ENCODE measurements at regions not wholly inside any gene's neighbourhood (a gene's known extent, or its start where the extent isn't known, plus 50 kb on each side); places are given as distances from the start of the nearest gene placed in this dataset.
"Not testable (repeated sequence)": the region's sequence is repeated elsewhere in the genome, so short reads cannot be mapped to it uniquely, and the experiment has no call there.

DNA sequence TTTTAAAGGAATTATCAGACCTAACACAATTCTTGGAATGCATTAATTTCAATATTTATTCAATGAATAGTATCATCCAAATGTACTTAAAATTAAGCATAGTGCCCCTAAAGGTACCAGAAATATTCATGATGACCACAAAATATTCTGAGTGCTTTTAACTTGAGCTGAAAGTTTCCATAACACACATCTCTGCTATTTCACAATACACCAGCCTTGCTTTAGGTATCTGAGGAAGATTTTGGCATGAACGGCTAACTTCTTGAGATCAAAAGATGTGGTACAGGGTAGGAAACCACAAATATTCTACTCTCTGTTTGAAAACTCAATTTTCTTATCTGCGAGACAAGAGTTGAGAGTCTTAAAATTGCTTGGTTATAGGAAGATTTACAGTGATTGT, 538.3 kb upstream of the PCDH7 start:
- TF ChIP-seq ELF4 (IDR thresholded peaks at IDR 0.05) (no peak), HDGF (IDR thresholded peaks at IDR 0.05; ENCODE audit: borderline replicate concordance) (no peak), BHLHE40 (IDR thresholded peaks at IDR 0.05; ENCODE audit: borderline replicate concordance) (no peak), TARDBP (IDR thresholded peaks at IDR 0.05) (no peak), LEF1 (IDR thresholded peaks at IDR 0.05; ENCODE audit: borderline replicate concordance) (no peak), L3MBTL2 (conservative IDR thresholded peaks at IDR 0.05) (no peak), CTBP1 (IDR thresholded peaks at IDR 0.05; ENCODE audit: borderline replicate concordance) (no peak), NFRKB (IDR thresholded peaks at IDR 0.05) (no peak), FOXA1 (IDR thresholded peaks at IDR 0.05) (no peak), FOXK2 (IDR thresholded peaks at IDR 0.05) (no peak), ZNF384 (IDR thresholded peaks at IDR 0.05) (no peak), ARNT (IDR thresholded peaks at IDR 0.05) (no peak), SP1 (IDR thresholded peaks at IDR 0.05) (no peak), SUZ12 (IDR thresholded peaks at IDR 0.05) (no peak)
- TF ChIP-seq, protein P1, sequence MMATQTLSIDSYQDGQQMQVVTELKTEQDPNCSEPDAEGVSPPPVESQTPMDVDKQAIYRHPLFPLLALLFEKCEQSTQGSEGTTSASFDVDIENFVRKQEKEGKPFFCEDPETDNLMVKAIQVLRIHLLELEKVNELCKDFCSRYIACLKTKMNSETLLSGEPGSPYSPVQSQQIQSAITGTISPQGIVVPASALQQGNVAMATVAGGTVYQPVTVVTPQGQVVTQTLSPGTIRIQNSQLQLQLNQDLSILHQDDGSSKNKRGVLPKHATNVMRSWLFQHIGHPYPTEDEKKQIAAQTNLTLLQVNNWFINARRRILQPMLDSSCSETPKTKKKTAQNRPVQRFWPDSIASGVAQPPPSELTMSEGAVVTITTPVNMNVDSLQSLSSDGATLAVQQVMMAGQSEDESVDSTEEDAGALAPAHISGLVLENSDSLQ (IDR thresholded peaks at IDR 0.05): no peak
- no peak for DNase-seq (ENCODE audit: extremely low spot score)
- POLR2A ChIA-PET: no interaction called here
- CTCF ChIA-PET: no interaction called here

GRCh38 chr4:30182786-30183185, 537.4 kb upstream of the PCDH7 start:
- DNase-seq (ENCODE audit: extremely low spot score): no peak
- CTCF ChIA-PET: no interaction called here
- POLR2A ChIA-PET: no interaction called here
- TF ChIP-seq FOXA1 (IDR thresholded peaks at IDR 0.05) (no peak), SUZ12 (IDR thresholded peaks at IDR 0.05) (no peak), SP1 (IDR thresholded peaks at IDR 0.05) (no peak), L3MBTL2 (conservative IDR thresholded peaks at IDR 0.05) (no peak), FOXM1 (IDR thresholded peaks at IDR 0.05; ENCODE audit: borderline replicate concordance) (no peak), ARNT (IDR thresholded peaks at IDR 0.05) (no peak), ZNF384 (IDR thresholded peaks at IDR 0.05) (no peak), HDGF (IDR thresholded peaks at IDR 0.05; ENCODE audit: borderline replicate concordance) (no peak), NFRKB (IDR thresholded peaks at IDR 0.05) (no peak), CTBP1 (IDR thresholded peaks at IDR 0.05; ENCODE audit: borderline replicate concordance) (no peak), BHLHE40 (IDR thresholded peaks at IDR 0.05; ENCODE audit: borderline replicate concordance) (no peak), ELF4 (IDR thresholded peaks at IDR 0.05) (no peak), LEF1 (IDR thresholded peaks at IDR 0.05; ENCODE audit: borderline replicate concordance) (no peak), TARDBP (IDR thresholded peaks at IDR 0.05) (no peak), FOXK2 (IDR thresholded peaks at IDR 0.05) (no peak)
- TF ChIP-seq, protein P1 (IDR thresholded peaks at IDR 0.05): no peak

DNA sequence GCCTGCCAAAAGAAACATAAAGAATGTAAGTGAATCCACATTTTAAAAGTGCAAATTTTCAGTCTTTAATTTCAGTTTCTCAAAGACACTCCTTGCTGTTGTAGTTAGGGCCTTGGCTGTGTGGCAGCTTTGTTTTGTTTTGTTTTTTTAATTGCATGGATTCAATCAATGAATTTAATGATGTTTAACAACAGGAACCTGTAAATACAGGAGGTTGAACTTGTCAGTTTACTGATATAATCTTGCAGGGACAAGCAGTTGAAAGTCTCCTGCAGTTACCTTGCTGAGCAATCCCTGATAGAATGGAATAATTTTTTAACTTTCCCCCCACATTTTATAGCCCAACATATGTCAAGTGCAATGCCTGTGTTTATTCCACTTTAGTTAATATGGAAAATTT, 528.3 kb upstream of the PCDH7 start:
- ChIA-PET POLR2A (no interaction called here), CTCF (no interaction called here)
- TF ChIP-seq BHLHE40 (IDR thresholded peaks at IDR 0.05; ENCODE audit: borderline replicate concordance): no peak
- no peak for TF ChIP-seq FOXA1 (IDR thresholded peaks at IDR 0.05)
- no peak for TF ChIP-seq L3MBTL2 (conservative IDR thresholded peaks at IDR 0.05)
- TF ChIP-seq SP1 (IDR thresholded peaks at IDR 0.05): no peak
- no peak for TF ChIP-seq ELF4 (IDR thresholded peaks at IDR 0.05)
- TF ChIP-seq ARNT (IDR thresholded peaks at IDR 0.05): no peak
- no peak for TF ChIP-seq ZNF384 (IDR thresholded peaks at IDR 0.05)
- TF ChIP-seq FOXK2 (IDR thresholded peaks at IDR 0.05): no peak
- no peak for TF ChIP-seq FOXM1 (IDR thresholded peaks at IDR 0.05; ENCODE audit: borderline replicate concordance)
- TF ChIP-seq, protein P1 (IDR thresholded peaks at IDR 0.05): no peak
- no peak for TF ChIP-seq CTBP1 (IDR thresholded peaks at IDR 0.05; ENCODE audit: borderline replicate concordance)
- no peak for DNase-seq (ENCODE audit: extremely low spot score)

DNA sequence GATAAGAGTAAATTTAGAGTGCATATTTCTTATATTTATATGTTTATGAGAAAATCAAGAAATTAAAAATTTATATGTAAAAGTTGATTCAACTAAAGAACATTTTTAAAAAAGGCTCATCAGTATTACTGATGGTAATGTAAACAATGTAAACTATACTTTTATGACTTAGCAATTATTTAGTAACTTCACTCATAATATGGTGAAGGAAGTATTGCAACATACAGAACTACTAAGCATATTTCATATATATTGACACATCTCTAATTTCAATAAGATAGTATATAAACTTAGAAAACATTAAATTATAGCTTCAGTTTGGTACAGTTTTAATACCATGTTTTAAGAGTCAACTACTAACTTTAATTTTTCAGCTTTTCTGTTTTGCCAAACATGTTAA, 512.8 kb upstream of the PCDH7 start:
- no peak for DNase-seq (ENCODE audit: extremely low spot score)
- TF ChIP-seq SUZ12 (IDR thresholded peaks at IDR 0.05) (no peak), NFRKB (IDR thresholded peaks at IDR 0.05) (no peak), ZNF384 (IDR thresholded peaks at IDR 0.05) (no peak), FOXM1 (IDR thresholded peaks at IDR 0.05; ENCODE audit: borderline replicate concordance) (no peak), ELF4 (IDR thresholded peaks at IDR 0.05) (no peak), SP1 (IDR thresholded peaks at IDR 0.05) (no peak), L3MBTL2 (conservative IDR thresholded peaks at IDR 0.05) (no peak), FOXK2 (IDR thresholded peaks at IDR 0.05) (no peak)
- POLR2A ChIA-PET: no interaction called here
- CTCF ChIA-PET: interaction anchor here (0.6 kb wide), 1 partner anchor 527 kb away, joined by 3 read pairs; no protein-coding TSS in a partner anchor

DNA sequence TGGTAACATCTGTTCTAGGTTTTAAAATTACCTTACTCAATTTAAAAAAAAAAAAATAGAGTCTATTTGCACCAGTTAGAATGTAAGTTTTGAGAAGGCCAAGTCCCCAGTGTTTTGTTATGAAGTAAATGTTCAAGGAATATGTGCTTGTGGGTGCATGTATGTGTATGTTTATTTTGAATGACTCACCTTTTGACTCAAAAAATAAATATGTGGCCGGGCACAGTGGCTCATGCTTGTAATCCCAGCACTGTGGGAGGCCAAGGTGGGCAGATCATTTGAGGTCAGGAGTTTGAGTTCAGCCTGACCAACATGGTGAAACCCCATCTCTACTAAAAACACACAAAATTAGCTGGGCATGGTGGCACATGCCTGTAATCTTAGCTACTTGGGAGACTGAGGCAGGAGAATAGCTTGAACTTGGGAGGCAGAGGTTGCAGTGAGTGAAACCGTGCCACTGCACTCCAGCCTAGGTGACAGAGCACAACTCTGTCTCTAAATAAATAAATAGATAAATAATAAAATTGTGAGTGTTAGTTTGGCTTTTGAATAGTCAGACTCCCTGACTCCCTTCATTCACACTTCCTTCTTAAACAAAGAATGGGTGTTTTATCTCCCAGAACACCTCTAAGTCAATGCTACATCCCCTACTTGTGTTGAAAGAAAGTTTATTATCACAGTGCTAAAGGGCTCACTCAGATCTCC, 511.3 kb upstream of the PCDH7 start:
- TF ChIP-seq L3MBTL2 (conservative IDR thresholded peaks at IDR 0.05): no peak
- no peak for TF ChIP-seq TARDBP (IDR thresholded peaks at IDR 0.05)
- TF ChIP-seq ARNT (IDR thresholded peaks at IDR 0.05): no peak
- no peak for DNase-seq (ENCODE audit: extremely low spot score)
- ChIA-PET CTCF (no interaction called here), POLR2A (no interaction called here)

DNA sequence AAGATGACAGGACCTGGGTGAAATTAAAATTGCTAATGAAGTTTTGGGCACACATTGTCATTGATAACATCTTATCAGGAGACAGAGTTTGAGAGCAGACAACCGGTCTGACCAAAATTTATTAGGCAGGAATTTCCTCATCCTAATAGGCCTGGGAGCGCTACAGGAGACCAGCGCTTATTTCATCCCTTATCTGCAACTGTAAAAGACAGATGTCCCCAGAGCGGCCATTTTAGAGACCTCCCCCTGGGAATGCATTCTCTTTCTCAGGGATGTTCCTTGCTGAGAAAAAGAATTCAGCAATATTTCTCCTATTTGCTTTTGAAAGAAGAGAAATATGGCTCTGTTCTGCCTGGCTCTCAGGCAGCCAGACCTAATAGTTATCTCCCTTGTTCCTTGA, 504.2 kb upstream of the PCDH7 start:
- CTCF ChIA-PET; DNase-seq (ENCODE audit: extremely low spot score); POLR2A ChIA-PET: not testable (repeated sequence)

DNA sequence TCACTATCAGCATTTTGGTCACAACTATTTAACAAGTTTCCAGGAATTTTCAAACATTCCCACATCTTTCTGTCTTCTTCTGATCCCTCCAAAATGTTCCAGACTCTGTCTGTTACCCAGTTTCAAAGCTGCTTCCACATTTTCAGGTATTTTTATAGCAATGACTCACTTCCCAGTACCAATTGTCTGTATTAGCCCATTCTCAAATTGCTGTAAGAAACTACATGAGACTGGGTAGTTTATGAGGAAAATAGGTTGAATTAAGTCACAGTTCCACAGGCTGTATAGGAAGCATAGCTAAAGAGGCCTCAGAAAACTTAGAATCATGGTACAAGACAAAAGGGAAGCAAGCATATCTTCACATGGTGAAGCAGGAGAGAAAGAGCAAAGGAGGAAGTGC, 475.0 kb upstream of the PCDH7 start:
- CTCF ChIA-PET: no interaction called here
- DNase-seq (ENCODE audit: extremely low spot score): no peak
- POLR2A ChIA-PET: no interaction called here
- TF ChIP-seq FOXK2 (IDR thresholded peaks at IDR 0.05) (no peak), L3MBTL2 (conservative IDR thresholded peaks at IDR 0.05) (no peak), TARDBP (IDR thresholded peaks at IDR 0.05) (no peak), LEF1 (IDR thresholded peaks at IDR 0.05; ENCODE audit: borderline replicate concordance) (no peak), ELF4 (IDR thresholded peaks at IDR 0.05) (no peak), FOXM1 (IDR thresholded peaks at IDR 0.05; ENCODE audit: borderline replicate concordance) (no peak), FOXA1 (IDR thresholded peaks at IDR 0.05) (no peak), SUZ12 (IDR thresholded peaks at IDR 0.05) (no peak), ARNT (IDR thresholded peaks at IDR 0.05) (no peak), CTBP1 (IDR thresholded peaks at IDR 0.05; ENCODE audit: borderline replicate concordance) (no peak), HDGF (IDR thresholded peaks at IDR 0.05; ENCODE audit: borderline replicate concordance) (no peak), SP1 (IDR thresholded peaks at IDR 0.05) (no peak), ZNF384 (IDR thresholded peaks at IDR 0.05) (no peak), NFRKB (IDR thresholded peaks at IDR 0.05) (no peak), BHLHE40 (IDR thresholded peaks at IDR 0.05; ENCODE audit: borderline replicate concordance) (no peak)
- TF ChIP-seq, protein P1 (IDR thresholded peaks at IDR 0.05): no peak

Measured in HEK293T (cell line).